SJSA1 (cell line): ENCODE measurements at regions not wholly inside any gene's neighbourhood (a gene's known extent, or its start where the extent isn't known, plus 50 kb on each side); places are given as distances from the start of the nearest gene placed in this dataset.

Experiments used
- DNase-seq, 2 experiments: peaks; one replicate each; pipeline ENCODE4 v3.0.0-alpha.2; 2015 to 2020; ENCODE audit warnings: low spot score in 2 of 2, low read depth in 1 of 2
- H3K27ac ChIP-seq: fragments of 250-450 bp; sonication (Bioruptor Pico); 2 replicates; pipeline ENCODE4 v1.5.1; 2020; ENCODE audit warnings: mild to moderate bottlenecking, moderate library complexity
- H3K27me3 ChIP-seq: fragments of 250-450 bp; sonication (Bioruptor Pico); replicated peaks from 2 replicates; pipeline ENCODE4 v1.5.1; 2020; ENCODE audit warnings: mild to moderate bottlenecking, moderate library complexity
- H3K36me3 ChIP-seq: fragments of 250-450 bp; sonication (Bioruptor Pico); 2 replicates; pipeline ENCODE4 v1.5.1; 2020; ENCODE audit warnings: mild to moderate bottlenecking
- H3K4me1 ChIP-seq: fragments of 250-450 bp; sonication (Bioruptor Pico); replicated peaks from 2 replicates; pipeline ENCODE4 v1.6.1; 2021; ENCODE audit warnings: mild to moderate bottlenecking
- H3K4me3 ChIP-seq: fragments of 250-450 bp; sonication (Bioruptor Pico); 2 replicates; pipeline ENCODE4 v1.5.1; 2020; ENCODE audit warnings: mild to moderate bottlenecking
- H3K9me3 ChIP-seq: fragments of 250-450 bp; sonication (Bioruptor Pico); replicated peaks from 2 replicates; pipeline ENCODE4 v1.5.1; 2020; ENCODE audit warnings: mild to moderate bottlenecking

DNA sequence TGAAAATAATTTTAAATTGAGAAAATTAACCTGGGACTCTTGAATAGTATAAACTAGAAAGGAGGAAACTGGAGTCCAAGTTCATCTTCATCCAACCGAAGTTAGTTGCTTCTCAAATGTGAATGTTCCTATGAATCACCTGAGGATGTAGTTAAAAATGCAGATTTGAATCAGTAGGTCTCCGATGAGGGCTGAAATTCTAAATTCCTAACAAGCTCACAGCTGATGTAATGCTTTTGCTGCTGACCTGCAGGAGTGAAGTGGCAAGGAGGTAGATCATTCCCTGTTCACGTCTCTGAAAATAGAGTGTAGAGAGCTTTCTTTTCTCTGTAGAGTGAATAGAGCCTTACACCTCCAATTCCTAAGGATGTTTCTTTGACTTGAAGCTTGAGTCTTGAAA lies 685.5 kb downstream of the CPS1 start:
- no peak for DNase-seq
- no peaks in the 10 kb centered on the region for H3K27me3 ChIP-seq
- no peaks in the 10 kb centered on the region for H3K36me3 ChIP-seq
- no peak overlapping the region for H3K27ac ChIP-seq
- no peaks in the 10 kb centered on the region for H3K4me1 ChIP-seq
- no peaks in the 10 kb centered on the region for H3K9me3 ChIP-seq
- H3K4me3 ChIP-seq: no peak overlapping the region

DNA sequence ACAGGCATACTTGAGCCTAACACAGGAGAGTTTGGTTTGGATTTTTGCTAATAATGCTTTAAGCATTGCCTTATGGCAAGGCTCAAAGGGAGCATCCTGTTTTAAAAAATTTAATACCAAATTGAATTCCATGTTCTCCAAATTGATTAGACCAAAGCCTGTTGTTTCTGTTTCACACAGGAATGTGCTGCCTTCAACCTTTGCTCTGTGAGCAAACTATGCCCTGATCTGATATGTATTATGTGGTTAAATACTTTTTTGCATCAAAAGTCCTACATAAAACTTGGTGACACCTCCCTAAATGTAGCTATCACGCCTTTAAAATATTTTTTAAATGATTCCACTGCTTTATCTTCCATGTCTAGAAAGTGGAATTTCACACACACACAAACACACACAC lies 691.4 kb downstream of the CPS1 start:
- Histone ChIP-seq H3K4me3 (no peak overlapping the region), H3K9me3 (no peaks in the 10 kb centered on the region), H3K4me1 (no peaks in the 10 kb centered on the region), H3K36me3 (no peaks in the 10 kb centered on the region), H3K27ac (no peak overlapping the region), H3K27me3 (no peaks in the 10 kb centered on the region)
- DNase-seq: no peak

DNA sequence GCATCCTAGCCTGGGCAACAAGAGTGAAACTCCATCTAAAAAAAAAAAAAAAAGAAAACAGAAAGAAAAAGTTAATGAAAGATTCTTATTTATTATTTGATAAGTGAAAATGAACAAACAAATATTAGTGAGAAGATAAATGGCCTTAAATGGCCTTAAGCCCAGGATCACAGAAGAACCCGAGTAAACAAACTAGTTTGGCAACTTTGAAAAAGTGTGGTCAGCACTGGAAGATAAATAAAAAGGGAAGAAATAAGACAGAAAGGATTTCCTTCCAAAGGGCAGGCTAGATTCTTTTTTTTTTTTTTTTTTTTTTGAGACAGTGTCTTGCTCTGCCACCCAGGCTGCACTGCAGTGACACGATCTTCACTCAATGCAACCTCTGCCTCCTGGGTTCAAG lies 692.4 kb downstream of the CPS1 start:
- Histone ChIP-seq H3K27me3 (no peaks in the 10 kb centered on the region), H3K36me3 (no peaks in the 10 kb centered on the region), H3K27ac (no peak overlapping the region), H3K9me3 (no peaks in the 10 kb centered on the region), H3K4me3 (no peak overlapping the region), H3K4me1 (no peaks in the 10 kb centered on the region)
- DNase-seq: no peak

DNA sequence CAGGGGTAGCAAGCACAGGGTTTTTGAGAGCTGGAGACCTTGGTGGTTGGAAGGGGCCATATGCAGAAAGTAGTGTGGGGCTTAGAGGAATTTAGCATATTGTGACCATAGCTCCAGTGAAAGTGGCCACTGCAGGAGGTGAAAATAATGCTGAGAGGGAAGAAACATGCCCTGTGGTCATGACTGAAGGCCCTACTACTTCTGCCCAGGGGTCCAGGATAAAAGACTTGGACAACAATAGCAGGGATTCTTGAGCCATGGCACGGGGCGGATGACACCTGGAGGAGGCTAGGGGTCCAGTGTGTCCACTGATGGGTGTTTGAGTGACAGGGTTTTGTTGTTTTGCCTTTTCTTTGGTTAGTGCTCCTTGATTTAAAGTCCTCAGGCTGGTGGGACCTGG lies 694.6 kb downstream of the CPS1 start:
- Histone ChIP-seq H3K27me3 (no peaks in the 10 kb centered on the region), H3K4me3 (no peak overlapping the region), H3K27ac (no peak overlapping the region), H3K9me3 (no peaks in the 10 kb centered on the region), H3K36me3 (no peaks in the 10 kb centered on the region), H3K4me1 (no peaks in the 10 kb centered on the region)
- no peak for DNase-seq

GRCh38 chr2:211258646-211259335 lies 702.4 kb downstream of the CPS1 start:
- Histone ChIP-seq H3K4me3 (no peak overlapping the region), H3K27me3 (no peaks in the 10 kb centered on the region), H3K27ac (no peak overlapping the region), H3K36me3 (no peaks in the 10 kb centered on the region), H3K9me3 (0 out of 2 replicates have a peak, but pooled peaks cover 3% of the 10 kb centered on the region), H3K4me1 (no peaks in the 10 kb centered on the region)
- no peak for DNase-seq

- no peak for DNase-seq
- Histone ChIP-seq H3K36me3 (no peaks in the 10 kb centered on the region), H3K27ac (no peak overlapping the region), H3K4me3 (no peak overlapping the region), H3K4me1 (no peaks in the 10 kb centered on the region), H3K27me3 (no peaks in the 10 kb centered on the region), H3K9me3 (0 out of 2 replicates have a peak, but pooled peaks cover 3% of the 10 kb centered on the region)
Observed at GRCh38 chr2:211259831-211260476, 703.6 kb downstream of the CPS1 start.

- no peaks in the 10 kb centered on the region; the same call in 1 of the 2 replicates for H3K9me3 ChIP-seq
- no peaks in the 10 kb centered on the region for H3K4me1 ChIP-seq
- no peaks in the 10 kb centered on the region for H3K27me3 ChIP-seq
- H3K27ac ChIP-seq: no peak overlapping the region
- no peak for DNase-seq
- no peak overlapping the region for H3K4me3 ChIP-seq
- no peaks in the 10 kb centered on the region for H3K36me3 ChIP-seq
Observed at GRCh38 chr2:211270257-211270656, 713.9 kb downstream of the CPS1 start.

- Histone ChIP-seq H3K4me3 (no peak overlapping the region), H3K36me3 (no peaks in the 10 kb centered on the region), H3K4me1 (no peaks in the 10 kb centered on the region), H3K9me3 (no peaks in the 10 kb centered on the region), H3K27ac (no peak overlapping the region), H3K27me3 (no peaks in the 10 kb centered on the region; the same call in 1 of the 2 replicates)
- DNase-seq: no peak
Observed at GRCh38 chr2:211281430-211282073, 725.2 kb downstream of the CPS1 start.

DNA sequence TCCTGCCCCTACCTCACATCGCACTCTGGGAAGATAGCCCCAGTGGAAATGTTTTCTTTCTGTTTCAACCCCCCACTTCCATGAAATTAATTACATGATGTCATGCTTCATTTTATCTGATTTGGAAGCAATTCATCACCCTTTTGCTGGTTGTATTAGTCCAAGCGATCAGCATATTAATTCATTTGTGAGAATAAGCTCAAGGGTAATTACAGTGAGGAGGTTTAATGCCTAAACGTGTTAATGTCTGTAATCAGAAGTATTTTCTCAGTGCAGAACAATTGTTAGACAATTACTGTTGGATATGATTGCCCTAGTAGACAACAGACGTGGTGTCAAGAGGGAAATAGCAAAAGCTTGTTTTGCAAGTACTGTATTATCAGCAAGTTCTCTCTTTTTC lies 746.3 kb downstream of the CPS1 start:
- Histone ChIP-seq H3K4me1 (no peaks in the 10 kb centered on the region), H3K9me3 (no peaks in the 10 kb centered on the region), H3K4me3 (no peak overlapping the region), H3K27me3 (no peaks in the 10 kb centered on the region), H3K27ac (no peak overlapping the region), H3K36me3 (no peaks in the 10 kb centered on the region)
- no peak for DNase-seq

DNA sequence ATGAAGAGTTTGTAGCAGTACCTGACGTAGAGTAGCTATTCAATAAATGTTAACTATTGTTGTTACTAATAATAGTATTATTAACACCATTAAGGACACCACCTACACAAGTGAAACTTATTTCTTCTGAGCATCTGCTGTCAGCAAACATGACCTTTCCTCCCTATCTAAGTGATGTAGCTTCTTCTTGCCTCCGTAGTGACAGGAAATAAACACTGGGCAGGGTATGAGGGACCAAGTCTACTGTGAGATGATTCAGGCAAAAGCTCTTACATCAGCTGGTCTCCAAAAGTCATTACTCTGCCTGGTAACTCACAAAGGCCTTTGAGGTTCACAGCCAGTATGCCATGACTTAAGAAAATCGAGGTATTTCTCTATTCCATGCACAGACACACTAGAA lies 750.5 kb downstream of the CPS1 start:
- Histone ChIP-seq H3K4me3 (no peak overlapping the region), H3K4me1 (no peaks in the 10 kb centered on the region), H3K27ac (no peak overlapping the region), H3K36me3 (no peaks in the 10 kb centered on the region), H3K27me3 (no peaks in the 10 kb centered on the region), H3K9me3 (no peaks in the 10 kb centered on the region)
- no peak for DNase-seq
